Ramos (cell line): ENCODE measurements at regions not wholly inside any gene's neighbourhood (a gene's known extent, or its start where the extent isn't known, plus 50 kb on each side); places are given as distances from the start of the nearest gene placed in this dataset.
"Not testable (repeated sequence)": the region's sequence is repeated elsewhere in the genome, so short reads cannot be mapped to it uniquely, and the experiment has no call there.

Source experiments
- in situ Hi-C: fragments of 300-500 bp; cut with MboI; formaldehyde crosslinking; loops from one replicate; pipeline ENCODE4 v1.14.3; 2022; ENCODE audit warnings: low sequenced_read_pairs; ENCODE audit not compliant: unreplicated experiment

GRCh38 chr10:6713716-6714115 is 133.6 kb upstream of the PRKCQ start:
- in situ Hi-C loops: no loop called here

GRCh38 chr10:6713120-6713519 is 133.0 kb upstream of the PRKCQ start:
- in situ Hi-C loops: no loop called here

- in situ Hi-C loops: no loop called here
Measured at GRCh38 chr10:6711881-6712280, 131.8 kb upstream of the PRKCQ start.

- in situ Hi-C loops: no loop called here
Measured at GRCh38 chr10:6711408-6711841, 131.3 kb upstream of the PRKCQ start.

GRCh38 chr10:6707352-6707751 is 127.3 kb upstream of the PRKCQ start:
- in situ Hi-C loops: no loop called here

- in situ Hi-C loops: no loop called here
Measured at GRCh38 chr10:6706725-6707124, 126.6 kb upstream of the PRKCQ start.

- in situ Hi-C loops: no loop called here
Measured at GRCh38 chr10:6704896-6705295, 124.8 kb upstream of the PRKCQ start.

- in situ Hi-C loops: not testable (repeated sequence)
Measured at GRCh38 chr10:6702833-6703232, 122.8 kb upstream of the PRKCQ start.

GRCh38 chr10:6702030-6702429 is 122.0 kb upstream of the PRKCQ start:
- in situ Hi-C loops: no loop called here

- in situ Hi-C loops: no loop called here
Measured at GRCh38 chr10:6701289-6701688, 121.2 kb upstream of the PRKCQ start.

- in situ Hi-C loops: no loop called here
Measured at GRCh38 chr10:6700066-6700465, 120.0 kb upstream of the PRKCQ start.

GRCh38 chr10:6699336-6699735 is 119.3 kb upstream of the PRKCQ start:
- in situ Hi-C loops: no loop called here

- in situ Hi-C loops: no loop called here
Measured at GRCh38 chr10:6695519-6695918, 115.4 kb upstream of the PRKCQ start.

GRCh38 chr10:6694447-6695140 is 114.5 kb upstream of the PRKCQ start:
- in situ Hi-C loops: no loop called here

- in situ Hi-C loops: no loop called here
Measured at GRCh38 chr10:6692856-6693255, 112.8 kb upstream of the PRKCQ start.

- in situ Hi-C loops: no loop called here
Measured at GRCh38 chr10:6692103-6692502, 112.0 kb upstream of the PRKCQ start.

GRCh38 chr10:6689036-6689435 is 109.0 kb upstream of the PRKCQ start:
- in situ Hi-C loops: no loop called here

- in situ Hi-C loops: loop anchor here (5.0 kb wide), 1 partner anchor 258 kb away; no protein-coding TSS in a partner anchor
Measured at GRCh38 chr10:6680735-6681134, 100.7 kb upstream of the PRKCQ start.

GRCh38 chr10:6678956-6679355 is 98.9 kb upstream of the PRKCQ start:
- in situ Hi-C loops: no loop called here

- in situ Hi-C loops: no loop called here
Measured at GRCh38 chr10:6678211-6678803, 98.2 kb upstream of the PRKCQ start.

GRCh38 chr10:6677129-6677528 is 97.1 kb upstream of the PRKCQ start:
- in situ Hi-C loops: not testable (repeated sequence)

GRCh38 chr10:6674291-6674690 is 94.2 kb upstream of the PRKCQ start:
- in situ Hi-C loops: no loop called here
